ENCODE measurements at regions not wholly inside any gene's neighbourhood (a gene's known extent, or its start where the extent isn't known, plus 50 kb on each side); places are given as distances from the start of the nearest gene placed in this dataset.

- H3K9me3 ChIP-seq (ENCODE audit: control insufficient read depth, insufficient read depth, low read length), result no peaks in the 10 kb centered on the region
- no peak for TF ChIP-seq CTCF (IDR thresholded peaks at IDR 0.05; ENCODE audit: low read depth, low read length)
- peak overlapping the region; percentile 98 for H3K27ac ChIP-seq (ENCODE audit: low read depth, low read length)
- DNase-seq (ENCODE audit: low read depth, low spot score), result no peak
- no peaks in the 10 kb centered on the region for H3K27me3 ChIP-seq (ENCODE audit: control insufficient read depth, insufficient read depth, low read length)
- CTCF ChIA-PET, result interaction anchor here (1.4 kb wide), 1 partner anchor 160 kb away, joined by 4 read pairs; no protein-coding TSS in a partner anchor
- POLR2A ChIA-PET, result interaction anchor here (1.3 to 3.7 kb wide), 2 partner anchors 18 to 128 kb away, joined by 3 to 27 read pairs; partner anchors contain the start of gene STC2
- H3K4me3 ChIP-seq (ENCODE audit: low read depth, low read length), result no peak overlapping the region
Observed at GRCh38 chr5:173456181-173456580, 128.0 kb upstream of the STC2 start.

- DNase-seq (ENCODE audit: low read depth, low spot score), result no peak
- Histone ChIP-seq H3K27ac (ENCODE audit: low read depth, low read length) (peak overlapping the region; percentile 98), H3K9me3 (ENCODE audit: control insufficient read depth, insufficient read depth, low read length) (no peaks in the 10 kb centered on the region), H3K27me3 (ENCODE audit: control insufficient read depth, insufficient read depth, low read length) (no peaks in the 10 kb centered on the region), H3K4me3 (ENCODE audit: low read depth, low read length) (no peak overlapping the region)
- ChIA-PET POLR2A (interaction anchor here (1.1 to 3.7 kb wide), 7 partner anchors 17 to 135 kb away, joined by 3 to 27 read pairs (median 6); partner anchors contain the start of gene STC2), CTCF (interaction anchor here (1.0 to 1.4 kb wide), 2 partner anchors 124 to 160 kb away, joined by 4 read pairs; no protein-coding TSS in a partner anchor)
- TF ChIP-seq CTCF (IDR thresholded peaks at IDR 0.05; ENCODE audit: low read depth, low read length), result no peak
Observed at GRCh38 chr5:173455599-173455957, 127.4 kb upstream of the STC2 start.

GRCh38 chr5:173454736-173455598 is 126.8 kb upstream of the STC2 start:
- CTCF ChIA-PET, result interaction anchor here (0.7 to 1.4 kb wide), 4 partner anchors 17 to 161 kb away, joined by 3 to 4 read pairs (median 4); no protein-coding TSS in a partner anchor
- peak; percentile 96 for DNase-seq (ENCODE audit: low read depth, low spot score)
- TF ChIP-seq CTCF (IDR thresholded peaks at IDR 0.05; ENCODE audit: low read depth, low read length), result no peak
- Histone ChIP-seq H3K4me3 (ENCODE audit: low read depth, low read length) (no peak overlapping the region), H3K27me3 (ENCODE audit: control insufficient read depth, insufficient read depth, low read length) (no peaks in the 10 kb centered on the region), H3K9me3 (ENCODE audit: control insufficient read depth, insufficient read depth, low read length) (no peaks in the 10 kb centered on the region), H3K27ac (ENCODE audit: low read depth, low read length) (peak overlapping the region; percentile 98)
- POLR2A ChIA-PET, result interaction anchor here (1.1 to 3.7 kb wide), 7 partner anchors 18 to 135 kb away, joined by 3 to 27 read pairs (median 6); partner anchors contain the start of gene STC2

GRCh38 chr5:173454361-173454735 is 126.1 kb upstream of the STC2 start:
- DNase-seq (ENCODE audit: low read depth, low spot score), result peak; percentile 48
- no peak for TF ChIP-seq CTCF (IDR thresholded peaks at IDR 0.05; ENCODE audit: low read depth, low read length)
- CTCF ChIA-PET, result interaction anchor here (0.7 to 1.2 kb wide), 2 partner anchors 18 to 160 kb away, joined by 3 to 4 read pairs; no protein-coding TSS in a partner anchor

GRCh38 chr5:173453167-173453566 is 125.0 kb upstream of the STC2 start:
- DNase-seq (ENCODE audit: low read depth, low spot score), result no peak
- no peaks in the 10 kb centered on the region for H3K27me3 ChIP-seq (ENCODE audit: control insufficient read depth, insufficient read depth, low read length)
- no peak overlapping the region for H3K4me3 ChIP-seq (ENCODE audit: low read depth, low read length)
- TF ChIP-seq CTCF (IDR thresholded peaks at IDR 0.05; ENCODE audit: low read depth, low read length), result no peak
- POLR2A ChIA-PET, result no interaction called here
- CTCF ChIA-PET, result interaction anchor here (0.8 kb wide), 4 partner anchors 13 to 159 kb away, joined by 3 to 6 read pairs (median 4); no protein-coding TSS in a partner anchor
- H3K27ac ChIP-seq (ENCODE audit: low read depth, low read length), result peak overlapping the region; percentile 98
- no peaks in the 10 kb centered on the region for H3K9me3 ChIP-seq (ENCODE audit: control insufficient read depth, insufficient read depth, low read length)

More at GRCh38 chr5:173454361-173454735, 126.1 kb upstream of the STC2 start:
- Histone ChIP-seq H3K27ac (ENCODE audit: low read depth, low read length) (peak overlapping the region; percentile 98), H3K4me3 (ENCODE audit: low read depth, low read length) (no peak overlapping the region), H3K9me3 (ENCODE audit: control insufficient read depth, insufficient read depth, low read length) (no peaks in the 10 kb centered on the region), H3K27me3 (ENCODE audit: control insufficient read depth, insufficient read depth, low read length) (no peaks in the 10 kb centered on the region)
- POLR2A ChIA-PET, result interaction anchor here (1.6 to 3.7 kb wide), 5 partner anchors 18 to 126 kb away, joined by 4 to 27 read pairs (median 16); partner anchors contain the start of gene STC2
